ENCODE measurements at regions not wholly inside any gene's neighbourhood (a gene's known extent, or its start where the extent isn't known, plus 50 kb on each side); places are given as distances from the start of the nearest gene placed in this dataset.

- TF ChIP-seq EZH2 (IDR thresholded peaks at IDR 0.05), result no peak
- no peak for TF ChIP-seq POLR2AphosphoS5 (IDR thresholded peaks at IDR 0.05; ENCODE audit: borderline replicate concordance, low read depth, low read length)
Observed at GRCh38 chr9:110006657-110007056, 201.3 kb downstream of the C9orf152 start.
